ENCODE measurements at regions not wholly inside any gene's neighbourhood (a gene's known extent, or its start where the extent isn't known, plus 50 kb on each side); places are given as distances from the start of the nearest gene placed in this dataset.

DNA sequence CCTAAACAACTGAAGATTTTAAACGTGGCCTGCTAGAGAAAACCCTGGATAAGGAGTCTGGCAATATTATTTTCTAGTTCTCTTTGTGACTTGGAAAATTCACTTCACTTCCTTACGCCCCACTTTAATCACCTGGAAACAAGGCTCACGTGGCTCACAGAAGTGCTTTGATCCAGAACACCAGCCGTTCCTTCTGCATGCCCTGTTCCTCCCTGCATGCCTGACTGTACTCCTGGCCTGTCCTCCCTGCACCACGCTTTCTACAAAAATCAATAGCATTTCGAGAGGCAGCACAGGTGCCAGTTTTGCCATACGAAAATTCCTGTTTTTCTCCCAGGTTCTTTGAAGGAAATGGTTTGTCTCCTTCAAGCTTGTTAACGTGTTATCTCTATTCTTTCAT lies 474.2 kb upstream of the RGMA start:
- H3K27ac ChIP-seq: no peak overlapping the region
- TF ChIP-seq ZFX (IDR thresholded peaks at IDR 0.05): no peak
- TF ChIP-seq, protein P1, sequence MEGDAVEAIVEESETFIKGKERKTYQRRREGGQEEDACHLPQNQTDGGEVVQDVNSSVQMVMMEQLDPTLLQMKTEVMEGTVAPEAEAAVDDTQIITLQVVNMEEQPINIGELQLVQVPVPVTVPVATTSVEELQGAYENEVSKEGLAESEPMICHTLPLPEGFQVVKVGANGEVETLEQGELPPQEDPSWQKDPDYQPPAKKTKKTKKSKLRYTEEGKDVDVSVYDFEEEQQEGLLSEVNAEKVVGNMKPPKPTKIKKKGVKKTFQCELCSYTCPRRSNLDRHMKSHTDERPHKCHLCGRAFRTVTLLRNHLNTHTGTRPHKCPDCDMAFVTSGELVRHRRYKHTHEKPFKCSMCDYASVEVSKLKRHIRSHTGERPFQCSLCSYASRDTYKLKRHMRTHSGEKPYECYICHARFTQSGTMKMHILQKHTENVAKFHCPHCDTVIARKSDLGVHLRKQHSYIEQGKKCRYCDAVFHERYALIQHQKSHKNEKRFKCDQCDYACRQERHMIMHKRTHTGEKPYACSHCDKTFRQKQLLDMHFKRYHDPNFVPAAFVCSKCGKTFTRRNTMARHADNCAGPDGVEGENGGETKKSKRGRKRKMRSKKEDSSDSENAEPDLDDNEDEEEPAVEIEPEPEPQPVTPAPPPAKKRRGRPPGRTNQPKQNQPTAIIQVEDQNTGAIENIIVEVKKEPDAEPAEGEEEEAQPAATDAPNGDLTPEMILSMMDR (conservative IDR thresholded peaks at IDR 0.05): no peak

GRCh38 chr15:93562395-93563123 lies 473.5 kb upstream of the RGMA start:
- TF ChIP-seq, protein P1 (conservative IDR thresholded peaks at IDR 0.05): no peak
- no peak for TF ChIP-seq ZFX (IDR thresholded peaks at IDR 0.05)
- H3K27ac ChIP-seq: no peak overlapping the region

DNA sequence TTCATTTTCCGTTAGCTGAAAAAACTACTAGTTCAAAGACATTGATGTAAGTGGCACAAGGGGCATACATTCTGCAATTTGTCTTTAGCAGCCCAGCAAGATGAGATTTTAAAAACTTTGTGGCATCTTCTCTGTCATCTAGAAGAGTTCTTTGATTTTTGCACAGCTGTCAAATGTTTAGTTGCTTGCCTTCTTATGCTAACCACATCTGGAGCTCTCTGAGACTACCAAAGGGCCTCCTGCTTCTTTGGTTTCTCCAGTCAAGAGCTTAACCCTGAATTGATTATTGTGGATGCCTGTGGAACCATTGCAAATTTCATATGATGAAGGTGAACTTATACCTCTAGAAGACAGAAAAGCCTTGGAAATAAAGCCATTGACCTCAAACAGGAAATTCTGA lies 468.7 kb upstream of the RGMA start:
- H3K27ac ChIP-seq: no peak overlapping the region
- TF ChIP-seq, protein P1 (conservative IDR thresholded peaks at IDR 0.05): no peak
- no peak for TF ChIP-seq ZFX (IDR thresholded peaks at IDR 0.05)

DNA sequence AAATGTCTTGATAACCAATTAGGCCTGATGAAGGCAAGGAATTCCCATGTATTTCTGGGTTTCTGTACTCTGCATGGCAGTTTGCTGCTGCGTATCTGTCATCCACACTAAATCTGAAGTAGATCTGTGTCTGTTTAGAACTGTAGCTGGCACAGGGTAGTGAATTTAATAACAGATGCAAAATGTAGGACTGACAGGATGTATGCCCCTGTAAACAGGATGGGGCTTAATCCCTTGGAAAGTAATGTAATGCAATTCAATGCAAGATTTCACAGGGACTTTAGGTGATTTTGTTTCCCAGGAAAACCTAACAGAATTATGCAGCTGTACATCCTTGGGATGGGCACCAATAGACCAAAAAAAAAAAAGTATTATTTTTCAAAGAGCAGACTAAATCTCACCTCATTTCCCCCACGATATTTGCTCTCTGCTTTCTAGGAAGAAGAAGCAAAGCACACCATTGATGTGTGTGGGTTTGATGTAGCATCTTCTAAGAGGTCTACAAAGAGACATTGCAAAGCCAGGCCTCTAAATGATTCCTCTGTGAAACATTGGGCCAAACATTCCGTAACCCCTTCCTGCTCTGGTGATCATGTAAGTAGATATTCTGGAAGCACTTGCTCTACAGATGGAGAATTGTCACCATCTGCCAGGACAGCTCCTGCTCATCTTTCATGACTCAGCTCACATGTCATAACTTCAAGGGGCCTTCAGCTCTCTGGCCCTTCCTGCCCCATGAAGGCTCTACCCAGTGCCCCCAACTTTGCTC lies 464.3 kb upstream of the RGMA start:
- no peak for TF ChIP-seq ZFX (IDR thresholded peaks at IDR 0.05)
- TF ChIP-seq, protein P1 (conservative IDR thresholded peaks at IDR 0.05): no peak
- no peak overlapping the region for H3K27ac ChIP-seq

DNA sequence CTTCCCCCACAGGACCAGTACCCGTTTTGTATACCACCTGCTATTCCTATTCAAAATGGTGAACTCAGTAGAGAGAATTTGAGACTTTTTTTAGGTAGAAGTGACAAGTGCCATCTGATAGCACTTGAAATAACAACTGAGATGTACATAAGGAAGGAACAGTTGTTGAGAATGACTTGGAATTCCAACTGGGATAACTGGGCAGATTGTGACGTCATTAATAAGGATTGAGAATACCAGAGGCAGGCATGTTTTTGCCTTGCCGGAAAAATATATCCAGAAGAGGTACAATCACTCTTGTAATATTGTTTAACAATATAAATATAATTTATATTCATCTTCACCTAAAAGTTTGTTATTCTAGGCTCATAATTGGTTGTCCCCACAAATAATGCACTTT lies 454.1 kb upstream of the RGMA start:
- no peak overlapping the region for H3K27ac ChIP-seq
- TF ChIP-seq, protein P1 (conservative IDR thresholded peaks at IDR 0.05): no peak
- TF ChIP-seq ZFX (IDR thresholded peaks at IDR 0.05): no peak

GRCh38 chr15:93527374-93528050 lies 438.5 kb upstream of the RGMA start:
- TF ChIP-seq, protein P1 (conservative IDR thresholded peaks at IDR 0.05): no peak
- no peak for TF ChIP-seq ZFX (IDR thresholded peaks at IDR 0.05)
- no peak overlapping the region for H3K27ac ChIP-seq

DNA sequence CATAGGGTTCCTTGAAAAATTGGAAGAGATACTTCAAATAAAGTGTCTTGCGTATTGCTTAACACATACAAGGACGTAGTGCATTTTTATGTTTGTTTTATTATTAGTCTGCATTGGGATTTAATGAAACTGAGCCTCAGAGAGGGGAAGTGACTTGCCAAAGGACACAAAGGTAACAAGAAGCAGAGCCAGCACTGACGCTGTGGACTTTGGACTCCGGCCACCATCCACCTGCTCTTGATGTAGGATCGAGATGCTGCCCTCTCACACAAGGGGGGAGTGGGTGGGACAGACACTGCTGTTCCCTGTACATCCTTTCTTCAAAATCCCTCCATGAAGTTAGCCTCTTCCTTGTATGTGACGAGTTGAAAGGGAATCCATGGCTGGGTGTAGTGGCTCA lies 435.4 kb upstream of the RGMA start:
- no peak overlapping the region for H3K27ac ChIP-seq
- TF ChIP-seq, protein P1 (conservative IDR thresholded peaks at IDR 0.05): no peak
- TF ChIP-seq ZFX (IDR thresholded peaks at IDR 0.05): no peak

All from C4-2B (cell line).